T-helper 1 cell (primary cell): ENCODE measurements at regions not wholly inside any gene's neighbourhood (a gene's known extent, or its start where the extent isn't known, plus 50 kb on each side); places are given as distances from the start of the nearest gene placed in this dataset.
"Not testable (repeated sequence)": the region's sequence is repeated elsewhere in the genome, so short reads cannot be mapped to it uniquely, and the experiment has no call there.

ENCODE experiments used
- DNase-seq, 5 donors: peaks; one replicate each; pipeline ENCODE4 v3.0.0-alpha.2; 2012 to 2020

- no peak for DNase-seq
Observed at GRCh38 chr7:112930787-112931186, 140.6 kb upstream of the TMEM168 start.

DNA sequence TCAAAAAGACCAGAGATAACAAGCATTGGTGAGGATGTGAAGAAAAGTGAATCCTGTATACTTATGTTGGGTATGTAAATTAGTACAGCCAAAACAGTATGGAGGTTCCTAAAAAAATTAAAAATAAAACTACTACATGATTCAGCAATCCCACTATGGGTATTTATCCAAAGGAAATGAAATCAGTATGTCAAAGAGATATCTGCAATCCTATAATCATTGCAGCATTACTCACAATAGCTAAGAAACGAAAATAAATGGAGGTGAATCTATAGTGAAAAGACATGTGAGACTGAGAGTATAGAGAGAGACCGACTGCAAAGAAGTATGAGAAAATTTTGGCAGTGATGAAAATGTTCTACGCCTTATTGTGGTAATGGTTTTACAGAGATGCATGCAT, 139.2 kb upstream of the TMEM168 start:
- no peak for DNase-seq

- DNase-seq = no peak
Observed at GRCh38 chr7:112926018-112926417, 135.8 kb upstream of the TMEM168 start.

DNA sequence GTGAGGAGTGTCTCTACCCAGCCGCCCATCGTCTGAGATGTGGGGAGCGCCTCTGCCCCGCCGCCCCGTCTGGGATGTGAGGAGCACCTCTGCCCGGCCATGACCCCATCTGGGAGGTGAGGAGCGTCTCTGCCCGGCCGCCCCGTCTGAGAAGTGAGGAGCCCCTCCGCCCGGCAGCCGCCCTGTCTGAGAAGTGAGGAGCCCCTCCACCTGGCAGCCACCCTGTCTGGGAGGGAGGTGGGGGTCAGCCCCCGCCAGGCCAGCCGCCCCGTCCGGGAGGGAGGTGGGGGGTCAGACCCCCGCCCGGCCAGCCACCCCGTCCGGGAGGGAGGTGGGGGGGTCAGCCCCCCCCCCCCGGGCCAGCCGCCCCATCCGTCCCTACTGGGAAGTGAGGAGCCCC, 132.4 kb upstream of the TMEM168 start:
- DNase-seq = not testable (repeated sequence)

GRCh38 chr7:112916431-112916830, 126.2 kb upstream of the TMEM168 start:
- not testable (repeated sequence) for DNase-seq

DNA sequence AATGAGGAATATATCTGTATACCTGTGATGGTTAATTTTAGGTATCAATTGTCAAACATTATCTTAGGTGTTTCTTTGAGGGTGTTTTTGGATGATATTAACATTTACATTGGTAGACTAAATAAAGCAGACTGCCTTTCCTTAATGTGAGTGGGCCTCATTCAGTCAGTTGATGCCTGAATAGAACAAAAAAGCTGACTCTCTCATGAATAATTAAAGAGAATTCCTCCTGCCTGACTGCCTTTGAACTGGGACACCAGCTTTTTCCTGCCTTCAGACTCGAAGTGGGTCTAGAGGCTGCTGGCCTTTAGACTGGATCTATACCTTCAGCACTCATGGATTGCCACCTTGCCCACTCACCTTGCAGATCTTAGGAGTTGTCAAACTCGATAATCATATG, 117.9 kb upstream of the TMEM168 start:
- DNase-seq = no peak

- DNase-seq = no peak
Observed at GRCh38 chr7:112907658-112908057, 117.5 kb upstream of the TMEM168 start.

DNA sequence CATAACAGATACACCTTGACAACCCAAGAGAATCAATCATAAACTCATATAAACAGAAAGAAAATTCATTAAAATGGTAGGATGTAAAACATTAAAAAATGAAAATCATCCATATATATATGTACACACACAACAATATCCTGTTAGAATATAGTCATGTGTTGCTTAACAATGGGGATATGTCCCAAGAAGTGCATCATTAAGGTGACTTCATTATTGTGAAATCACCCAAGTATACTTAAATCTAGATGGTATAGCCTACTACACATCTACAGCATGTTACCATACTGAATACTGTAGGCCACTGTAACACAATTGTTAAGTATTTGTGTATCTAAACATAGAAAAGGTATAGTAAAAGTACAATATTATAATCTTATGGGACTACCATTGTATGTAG, 115.8 kb upstream of the TMEM168 start:
- no peak for DNase-seq

DNA sequence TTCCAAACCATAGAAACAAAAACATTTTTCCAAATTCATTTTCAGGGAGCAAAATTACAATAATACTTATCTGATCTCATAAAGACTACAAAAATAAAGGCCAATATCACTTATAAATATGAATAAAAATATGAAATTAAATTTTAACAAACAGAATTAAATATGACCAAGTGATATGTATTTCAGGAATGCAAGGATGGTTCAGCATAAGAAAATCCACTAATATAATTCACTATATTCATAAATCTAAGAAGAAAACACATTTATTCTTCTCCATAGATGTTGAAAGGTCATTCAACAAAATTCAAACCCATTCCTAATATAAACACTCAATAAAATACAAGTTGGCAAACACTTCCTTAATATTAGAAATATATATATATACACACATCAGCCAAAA, 115.2 kb upstream of the TMEM168 start:
- DNase-seq = no peak

GRCh38 chr7:112898432-112899290, 108.5 kb upstream of the TMEM168 start:
- peak in 2 of 5 donors; percentile 17 to 42 for DNase-seq

GRCh38 chr7:112897839-112898431, 107.7 kb upstream of the TMEM168 start:
- no peak for DNase-seq

DNA sequence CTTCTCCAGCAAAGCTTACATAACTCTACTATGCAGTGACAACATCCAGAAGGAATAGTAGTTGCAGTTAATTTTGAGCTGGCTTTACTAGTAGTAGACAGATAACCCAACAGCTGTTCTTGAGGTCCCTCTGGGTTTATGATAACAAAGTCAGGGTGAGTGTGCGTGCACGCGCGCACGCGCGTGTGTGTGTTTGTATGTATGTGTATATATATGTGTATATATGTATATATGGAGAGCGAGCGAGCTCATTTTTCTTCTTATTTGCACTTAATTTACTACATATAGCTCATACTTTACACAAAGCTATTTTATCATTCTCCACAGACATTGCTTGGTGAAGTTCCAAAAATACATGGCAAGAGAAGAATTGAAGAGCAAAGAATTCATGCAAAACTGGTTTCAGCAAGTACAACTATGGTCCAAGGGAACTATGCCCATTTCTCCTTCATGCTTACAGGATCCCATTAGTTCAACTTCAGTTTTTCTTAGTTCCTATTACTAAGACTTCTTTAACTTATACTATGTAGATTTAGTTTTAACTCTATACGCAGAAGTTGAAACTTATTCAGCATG, 105.9 kb upstream of the TMEM168 start:
- no peak for DNase-seq

DNA sequence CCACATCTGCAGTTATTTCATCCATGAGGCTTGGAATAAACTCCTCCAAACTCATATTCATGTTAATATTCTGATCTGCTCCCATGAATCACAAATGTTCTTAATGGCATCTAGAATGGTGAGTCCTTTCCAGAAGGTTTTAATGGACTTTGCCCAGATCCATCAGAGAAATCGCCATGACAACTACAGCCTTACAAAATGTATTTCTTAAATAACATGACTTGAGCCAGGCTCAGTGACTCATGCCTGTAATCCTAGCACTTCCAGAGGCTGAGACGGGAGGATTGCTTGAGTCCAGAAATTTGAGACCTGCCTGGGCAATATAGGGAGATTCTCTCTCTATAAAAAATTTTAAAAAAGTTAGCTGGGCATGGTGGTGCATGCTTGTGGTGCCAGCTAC, 102.1 kb upstream of the TMEM168 start:
- DNase-seq = no peak

GRCh38 chr7:112891698-112892097, 101.5 kb upstream of the TMEM168 start:
- DNase-seq = no peak

- DNase-seq = no peak
Observed at GRCh38 chr7:112889834-112890438, 99.7 kb upstream of the TMEM168 start.

GRCh38 chr7:112889268-112889667, 99.1 kb upstream of the TMEM168 start:
- no peak for DNase-seq

DNA sequence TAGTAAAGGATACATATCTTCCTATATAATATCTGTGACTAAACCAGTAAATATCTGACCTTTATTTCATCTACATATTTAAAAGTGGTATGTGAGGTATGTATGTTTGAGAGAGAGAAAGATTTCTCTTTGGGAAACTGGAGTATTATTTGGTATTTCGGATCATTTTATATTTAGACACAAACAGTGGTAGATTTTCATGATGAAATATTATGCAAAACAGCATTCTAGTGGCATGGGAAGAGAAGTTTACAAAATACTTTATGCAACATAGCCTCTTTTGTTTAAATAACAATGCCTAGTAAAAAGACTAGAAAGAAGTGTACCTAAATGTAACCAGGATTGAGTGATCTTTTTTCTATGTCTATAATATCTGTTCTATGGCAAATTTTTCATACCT, 98.6 kb upstream of the TMEM168 start:
- no peak for DNase-seq

GRCh38 chr7:112887976-112888375, 97.8 kb upstream of the TMEM168 start:
- DNase-seq = no peak

GRCh38 chr7:112887337-112887736, 97.1 kb upstream of the TMEM168 start:
- no peak for DNase-seq

- no peak for DNase-seq
Observed at GRCh38 chr7:112886208-112886607, 96.0 kb upstream of the TMEM168 start.

GRCh38 chr7:112882991-112883390, 92.8 kb upstream of the TMEM168 start:
- DNase-seq = no peak

DNA sequence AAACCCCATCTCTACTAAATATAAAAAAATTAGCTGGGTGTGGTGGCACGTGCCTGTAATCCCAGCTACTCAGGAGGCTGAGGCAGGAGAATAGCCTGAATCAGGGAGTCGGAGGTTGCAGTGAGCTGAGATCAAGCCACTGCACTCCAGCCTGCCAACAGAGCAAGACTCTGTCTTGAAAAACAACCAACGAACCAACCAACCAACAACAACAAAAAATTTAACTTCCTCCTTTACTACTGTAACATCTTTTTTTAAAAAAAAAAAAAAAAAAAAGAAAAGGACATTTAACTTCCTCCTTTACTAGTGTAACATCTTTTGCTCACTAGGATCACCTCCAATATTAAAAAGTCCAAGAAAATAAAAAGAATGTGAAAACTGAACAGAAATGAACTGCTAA, 92.3 kb upstream of the TMEM168 start:
- no peak for DNase-seq

DNA sequence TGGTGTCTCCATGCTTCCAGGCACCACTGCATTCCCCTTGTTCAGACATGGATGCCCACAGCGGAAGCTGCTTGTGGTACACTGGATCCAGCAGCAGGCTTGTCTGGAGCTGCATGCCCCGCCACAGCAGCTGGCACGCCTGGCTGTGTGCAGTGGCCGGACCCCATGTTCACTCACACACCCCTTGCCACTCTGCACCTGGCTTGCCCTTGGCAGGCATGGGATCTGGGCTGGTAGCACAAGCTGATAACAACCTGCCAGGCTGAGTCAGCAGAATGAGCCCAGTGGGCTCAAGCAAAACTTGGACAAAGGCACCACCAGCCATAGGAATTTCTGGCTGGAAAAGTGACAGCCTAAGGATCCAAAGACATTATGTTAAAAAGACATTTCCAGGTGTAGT, 91.8 kb upstream of the TMEM168 start:
- no peak for DNase-seq
